ENCODE measurements at regions not wholly inside any gene's neighbourhood (a gene's known extent, or its start where the extent isn't known, plus 50 kb on each side); places are given as distances from the start of the nearest gene placed in this dataset.
A peak's percentile ranks its signal among the peaks of the same experiment; 100 is the strongest.

DNA sequence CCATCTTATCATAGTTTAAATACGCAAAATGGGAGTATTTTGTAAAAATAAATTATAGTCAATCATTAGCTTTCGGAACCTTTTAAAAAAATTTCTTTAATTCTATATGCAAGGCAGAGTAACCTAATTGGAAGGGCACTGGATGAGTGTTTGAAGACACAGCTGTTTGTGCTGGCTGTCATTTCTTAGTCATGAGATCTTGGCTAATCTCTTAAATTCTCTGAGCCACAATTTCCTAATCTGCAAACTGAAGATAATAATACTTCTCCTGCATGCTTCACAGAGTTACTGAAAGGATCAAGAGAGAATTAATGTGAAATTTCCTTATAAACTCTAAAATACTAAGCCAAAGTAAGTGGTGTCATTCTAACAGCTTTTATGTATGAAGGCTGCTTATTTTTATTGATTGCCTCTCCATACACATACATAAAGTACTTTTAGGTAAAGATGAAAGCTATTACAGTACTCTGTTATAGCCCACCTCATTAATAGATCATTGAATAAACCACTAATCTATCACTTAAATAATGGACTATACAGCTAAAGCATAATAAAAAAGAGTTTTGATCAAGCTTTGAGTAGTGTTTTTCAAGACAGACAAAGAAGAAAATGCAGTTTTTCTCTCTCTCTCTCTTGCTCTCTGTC, 383.7 kb upstream of the IRAK1BP1 start:
- H3K9ac ChIP-seq = no peak overlapping the region
- no peaks in the 10 kb centered on the region for H4K20me1 ChIP-seq (ENCODE audit: insufficient read depth)
- peak overlapping the region in 1 of 2 experiments; percentile 12; a peak in 1 of 4 replicates for H3K27ac ChIP-seq (ENCODE audit: low read depth in 2 of 2, low read length in 1 of 2)
- POLR2A ChIA-PET = no interaction called here
- no peaks in the 10 kb centered on the region for H3K27me3 ChIP-seq (ENCODE audit: insufficient read depth)
- TF ChIP-seq, protein P1, sequence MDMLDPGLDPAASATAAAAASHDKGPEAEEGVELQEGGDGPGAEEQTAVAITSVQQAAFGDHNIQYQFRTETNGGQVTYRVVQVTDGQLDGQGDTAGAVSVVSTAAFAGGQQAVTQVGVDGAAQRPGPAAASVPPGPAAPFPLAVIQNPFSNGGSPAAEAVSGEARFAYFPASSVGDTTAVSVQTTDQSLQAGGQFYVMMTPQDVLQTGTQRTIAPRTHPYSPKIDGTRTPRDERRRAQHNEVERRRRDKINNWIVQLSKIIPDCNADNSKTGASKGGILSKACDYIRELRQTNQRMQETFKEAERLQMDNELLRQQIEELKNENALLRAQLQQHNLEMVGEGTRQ (IDR thresholded peaks at IDR 0.05; ENCODE audit: borderline replicate concordance, low read depth, low read length) = no peak
- TF ChIP-seq NFIC (IDR thresholded peaks at IDR 0.05; ENCODE audit: borderline replicate concordance) (no peak), TCF12 (IDR thresholded peaks at IDR 0.05) (no peak), RAD21 (IDR thresholded peaks at IDR 0.05; ENCODE audit: low read length) (no peak), TEAD4 (IDR thresholded peaks at IDR 0.05; ENCODE audit: borderline replicate concordance, insufficient read depth) (no peak), JUND (IDR thresholded peaks at IDR 0.05) (no peak), EZH2phosphoT487 (IDR thresholded peaks at IDR 0.05; ENCODE audit: borderline replicate concordance, low read depth) (no peak), RFX5 (IDR thresholded peaks at IDR 0.05; ENCODE audit: low read length) (no peak), TAF1 (IDR thresholded peaks at IDR 0.05; ENCODE audit: borderline replicate concordance, low read depth, low read length) (no peak)
- 75% methylated on average over 2 of the region's 2 CpGs for WGBS (ENCODE audit: low lambda C conversion rate)
- H2AFZ ChIP-seq (ENCODE audit: low read depth) = no peak overlapping the region
- H3K4me2 ChIP-seq = no peak overlapping the region
- H3K4me1 ChIP-seq (ENCODE audit: control insufficient read depth in 1 of 2, insufficient read depth in 2 of 2, low read depth in 1 of 2, low read length in 1 of 2) = peaks cover 0 to 13% of the 10 kb centered on the region in 2 experiments; a peak in 2 of 4 replicates
- CTCF ChIA-PET = interaction anchor here (0.8 to 1.6 kb wide), 2 partner anchors 10 to 30 kb away, joined by 3 to 5 read pairs; no protein-coding TSS in a partner anchor
- H3K36me3 ChIP-seq (replicated peaks in 1 of 2; ENCODE audit: control insufficient read depth in 1 of 2, insufficient read depth in 2 of 2, low read length in 1 of 2) = no peaks in the 10 kb centered on the region
- no peaks in the 10 kb centered on the region for H3K9me2 ChIP-seq
- H3K4me3 ChIP-seq (ENCODE audit: low read depth in 2 of 2, low read length in 1 of 2) = no peak overlapping the region
- no peak for DNase-seq
- H3K79me2 ChIP-seq (ENCODE audit: insufficient read depth) = no peaks in the 10 kb centered on the region
- H3K9me3 ChIP-seq = no peaks in the 10 kb centered on the region
- H3F3A ChIP-seq (replicated peaks; ENCODE audit: insufficient read depth) = peaks cover 6% of the 10 kb centered on the region

DNA sequence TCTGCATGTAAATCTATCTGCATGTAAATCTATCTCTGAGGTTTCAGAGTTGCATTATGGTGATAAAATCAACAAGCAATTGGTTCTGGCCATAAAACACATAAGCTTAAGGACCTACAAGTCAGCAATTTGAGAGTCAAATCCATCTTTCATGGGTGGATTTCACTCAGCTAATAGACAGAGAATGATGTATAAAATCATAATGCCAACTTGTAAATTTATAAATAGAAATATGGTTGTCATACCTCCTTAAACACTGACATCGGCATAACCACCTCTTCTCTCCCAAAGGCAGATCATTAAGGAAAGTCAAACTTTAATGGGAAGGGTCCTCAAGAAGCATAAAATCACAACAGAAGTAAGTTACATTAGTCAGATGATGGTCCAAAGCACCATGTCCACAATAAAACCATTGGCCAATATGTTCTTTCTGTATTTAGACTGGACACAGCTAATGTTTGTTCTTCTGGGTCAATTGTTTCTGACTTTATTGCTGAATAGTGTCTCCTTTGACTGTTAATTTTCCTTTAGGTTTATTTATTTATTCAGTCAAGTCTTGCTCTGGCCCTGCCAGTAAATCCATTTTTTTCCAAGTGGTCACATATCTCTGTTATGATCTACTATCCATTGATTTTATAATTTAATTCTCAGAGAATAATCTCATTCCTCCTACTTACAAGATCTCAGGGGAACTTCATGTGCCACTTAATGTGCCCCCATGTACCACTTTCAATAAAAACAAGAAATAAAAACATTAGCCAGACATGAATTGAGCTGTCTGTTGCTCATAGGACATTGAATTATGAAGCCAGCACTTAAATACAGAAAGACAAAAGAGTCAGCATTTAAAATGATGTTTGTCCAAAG, 382.9 kb upstream of the IRAK1BP1 start:
- ChIA-PET CTCF (interaction anchor here (0.8 kb wide), 1 partner anchor 30 kb away, joined by 3 read pairs; no protein-coding TSS in a partner anchor), POLR2A (no interaction called here)
- DNase-seq = no peak
- peaks cover 0 to 13% of the 10 kb centered on the region in 2 experiments; a peak in 2 of 4 replicates for H3K4me1 ChIP-seq (ENCODE audit: control insufficient read depth in 1 of 2, insufficient read depth in 2 of 2, low read depth in 1 of 2, low read length in 1 of 2)
- H3K9me3 ChIP-seq = no peaks in the 10 kb centered on the region
- no peak overlapping the region for H2AFZ ChIP-seq (ENCODE audit: low read depth)
- no peaks in the 10 kb centered on the region for H3K36me3 ChIP-seq (replicated peaks in 1 of 2; ENCODE audit: control insufficient read depth in 1 of 2, insufficient read depth in 2 of 2, low read length in 1 of 2)
- no peak overlapping the region for H3K9ac ChIP-seq
- no peak overlapping the region for H3K4me3 ChIP-seq (ENCODE audit: low read depth in 2 of 2, low read length in 1 of 2)
- no peaks in the 10 kb centered on the region for H3K79me2 ChIP-seq (ENCODE audit: insufficient read depth)
- WGBS (ENCODE audit: low lambda C conversion rate) = 17% methylated on average over 1 of the region's 1 CpG
- no peaks in the 10 kb centered on the region for H3K27me3 ChIP-seq (ENCODE audit: insufficient read depth)
- no peak for TF ChIP-seq FOXJ3 (CRISPR knock-in tag; IDR thresholded peaks at IDR 0.05)
- TF ChIP-seq NFIC (IDR thresholded peaks at IDR 0.05; ENCODE audit: borderline replicate concordance) = no peak
- peak in 1 of 2 experiments; percentile 52; a peak in 1 of 4 replicates for TF ChIP-seq EP300 (IDR thresholded peaks at IDR 0.05; ENCODE audit: borderline replicate concordance in 1 of 2, low read depth in 1 of 2, low read length in 1 of 2)
- TF ChIP-seq, protein P2, sequence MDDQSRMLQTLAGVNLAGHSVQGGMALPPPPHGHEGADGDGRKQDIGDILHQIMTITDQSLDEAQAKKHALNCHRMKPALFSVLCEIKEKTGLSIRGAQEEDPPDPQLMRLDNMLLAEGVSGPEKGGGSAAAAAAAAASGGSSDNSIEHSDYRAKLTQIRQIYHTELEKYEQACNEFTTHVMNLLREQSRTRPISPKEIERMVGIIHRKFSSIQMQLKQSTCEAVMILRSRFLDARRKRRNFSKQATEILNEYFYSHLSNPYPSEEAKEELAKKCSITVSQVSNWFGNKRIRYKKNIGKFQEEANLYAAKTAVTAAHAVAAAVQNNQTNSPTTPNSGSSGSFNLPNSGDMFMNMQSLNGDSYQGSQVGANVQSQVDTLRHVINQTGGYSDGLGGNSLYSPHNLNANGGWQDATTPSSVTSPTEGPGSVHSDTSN (IDR thresholded peaks at IDR 0.05) = no peak; the same call in 1 of the 2 replicates
- TF ChIP-seq MEF2A (IDR thresholded peaks at IDR 0.05; ENCODE audit: borderline replicate concordance, low read depth) = no peak
- TF ChIP-seq, protein P1 (IDR thresholded peaks at IDR 0.05; ENCODE audit: borderline replicate concordance, low read depth, low read length) = no peak
- peak; percentile 53 for TF ChIP-seq GATA2 (CRISPR knock-in tag; IDR thresholded peaks at IDR 0.05)
- TF ChIP-seq MXI1 (IDR thresholded peaks at IDR 0.05; ENCODE audit: low read depth, low read length) = no peak
- peak; percentile 40; the same call in 1 of the 2 replicates for TF ChIP-seq TCF12 (IDR thresholded peaks at IDR 0.05)
- no peak for TF ChIP-seq RAD21 (IDR thresholded peaks at IDR 0.05; ENCODE audit: low read length)
- H3K4me2 ChIP-seq = no peak overlapping the region
- peaks cover 6% of the 10 kb centered on the region for H3F3A ChIP-seq (replicated peaks; ENCODE audit: insufficient read depth)
- H4K20me1 ChIP-seq (ENCODE audit: insufficient read depth) = no peaks in the 10 kb centered on the region
- no peaks in the 10 kb centered on the region for H3K9me2 ChIP-seq
- H3K27ac ChIP-seq (ENCODE audit: low read depth in 2 of 2, low read length in 1 of 2) = peak overlapping the region in 1 of 2 experiments; percentile 12; a peak in 1 of 4 replicates
